Activated T-cell treated with anti-CD3 and anti-CD28 coated beads, Interleukin-2, amount 50 U/mL, for 72 hours (primary cell): ENCODE measurements at regions not wholly inside any gene's neighbourhood (a gene's known extent, or its start where the extent isn't known, plus 50 kb on each side); places are given as distances from the start of the nearest gene placed in this dataset.
"Not testable (repeated sequence)": the region's sequence is repeated elsewhere in the genome, so short reads cannot be mapped to it uniquely, and the experiment has no call there.

ENCODE experiments used
- ATAC-seq, 2 donors: fragments of 150-1000 bp; cut with Tn5 transposase; replicated peaks in 1 of 2; 2 replicates each; pipeline ENCODE4 v1.10.0; 2021; ENCODE audit warnings: moderate library complexity in 2 of 2, mild to moderate bottlenecking in 1 of 2
- DNase-seq, 2 donors: peaks; one replicate each; pipeline ENCODE4 v3.0.0; 2021 to 2022; ENCODE audit warnings: mixed read lengths in 1 of 2
- H3K27ac Mint-ChIP-seq: one replicate; pipeline ENCODE4 v1.8.0; 2022; ENCODE audit warnings: mild to moderate bottlenecking, moderate library complexity, mixed read lengths
- H3K27me3 Mint-ChIP-seq: one replicate; pipeline ENCODE4 v1.8.0; 2022; ENCODE audit warnings: low read depth, mixed read lengths
- H3K36me3 Mint-ChIP-seq, 2 donors: one replicate each; pipeline ENCODE4 v1.8.0; 2022; ENCODE audit warnings: mixed read lengths in 2 of 2, mild to moderate bottlenecking in 1 of 2; ENCODE audit not compliant: insufficient read depth in 2 of 2
- H3K4me1 Mint-ChIP-seq: one replicate; pipeline ENCODE4 v1.8.0; 2022; ENCODE audit warnings: low read depth, mixed read lengths
- H3K4me3 Mint-ChIP-seq, 2 donors: one replicate each; pipeline ENCODE4 v1.8.0; 2022; ENCODE audit warnings: mild to moderate bottlenecking in 2 of 2, mixed read lengths in 2 of 2, moderate library complexity in 2 of 2
- H3K9me3 Mint-ChIP-seq, 2 donors: one replicate each; pipeline ENCODE4 v1.8.0; 2022; ENCODE audit warnings: mixed read lengths in 2 of 2

DNA sequence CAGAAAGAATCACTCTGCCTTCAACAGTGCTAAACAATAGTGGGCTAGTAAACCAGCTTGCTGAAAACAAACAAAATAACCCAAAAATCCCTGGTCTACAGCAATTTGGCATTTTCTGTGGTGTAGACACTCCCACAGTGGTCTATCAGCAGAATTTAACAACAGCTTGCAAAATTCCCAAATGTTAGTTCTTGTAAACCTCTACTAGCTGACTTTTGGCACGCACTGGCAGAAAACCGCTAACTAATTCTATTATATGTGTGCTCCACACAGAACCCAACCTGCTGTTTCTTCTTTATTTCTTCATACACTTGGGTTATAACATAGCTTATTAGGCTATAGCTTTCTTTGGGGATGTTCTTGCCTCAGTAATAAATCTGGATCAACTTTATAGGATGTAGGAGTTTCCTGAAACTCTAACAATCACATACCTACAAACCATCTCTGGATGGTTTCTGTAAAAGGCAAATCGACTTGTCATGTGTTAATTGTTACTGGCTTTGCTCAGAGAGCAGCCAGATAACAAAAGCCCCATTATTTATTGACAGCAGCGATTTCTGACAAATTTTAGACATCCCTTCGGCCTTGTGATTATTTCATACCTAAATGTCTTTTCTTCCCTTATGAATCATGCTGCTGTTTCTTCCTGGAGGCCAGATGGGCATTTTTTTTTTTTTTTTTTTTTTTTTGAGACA lies 82.7 kb upstream of the NAA35 start:
- no peak overlapping the region for H3K27ac Mint-ChIP-seq

DNA sequence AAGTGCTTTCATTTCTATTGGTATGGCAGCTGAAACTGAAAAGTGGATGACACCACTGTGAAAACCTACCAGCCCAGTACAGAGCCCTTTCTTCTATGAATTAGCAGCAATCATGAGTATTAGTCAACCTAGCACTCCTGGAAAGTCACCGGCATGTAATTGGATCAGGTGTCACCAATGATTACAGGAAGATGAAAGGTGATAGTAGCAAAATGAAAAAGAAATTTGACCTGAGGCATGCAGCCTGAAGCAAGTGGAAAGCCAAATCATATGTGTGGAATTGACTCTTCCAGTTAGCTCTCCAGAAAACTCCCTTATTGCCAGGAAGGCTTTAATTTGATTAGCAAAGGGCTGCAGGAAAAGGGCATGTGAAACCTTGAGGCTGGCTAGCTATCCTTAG lies 81.2 kb upstream of the NAA35 start:
- no peak for DNase-seq
- peaks cover 2 to 8% of the 10 kb centered on the region in 2 donors for H3K36me3 Mint-ChIP-seq
- H3K4me3 Mint-ChIP-seq: no peak overlapping the region
- H3K9me3 Mint-ChIP-seq: peaks cover 2 to 7% of the 10 kb centered on the region in 2 donors
- H3K27ac Mint-ChIP-seq: no peak overlapping the region
- peak in 1 of 2 donors; percentile 49 for ATAC-seq
- no peaks in the 10 kb centered on the region for H3K27me3 Mint-ChIP-seq
- peaks cover 8% of the 10 kb centered on the region for H3K4me1 Mint-ChIP-seq

More for the DNA sequence above, 82.7 kb upstream of the NAA35 start:
- H3K4me1 Mint-ChIP-seq: peaks cover 8% of the 10 kb centered on the region
- DNase-seq: no peak
- H3K27me3 Mint-ChIP-seq: no peaks in the 10 kb centered on the region
- no peak overlapping the region for H3K4me3 Mint-ChIP-seq
- no peak for ATAC-seq
- peaks cover 2% of the 10 kb centered on the region in 2 donors for H3K36me3 Mint-ChIP-seq
- H3K9me3 Mint-ChIP-seq: peaks cover 0 to 3% of the 10 kb centered on the region in 2 donors

DNA sequence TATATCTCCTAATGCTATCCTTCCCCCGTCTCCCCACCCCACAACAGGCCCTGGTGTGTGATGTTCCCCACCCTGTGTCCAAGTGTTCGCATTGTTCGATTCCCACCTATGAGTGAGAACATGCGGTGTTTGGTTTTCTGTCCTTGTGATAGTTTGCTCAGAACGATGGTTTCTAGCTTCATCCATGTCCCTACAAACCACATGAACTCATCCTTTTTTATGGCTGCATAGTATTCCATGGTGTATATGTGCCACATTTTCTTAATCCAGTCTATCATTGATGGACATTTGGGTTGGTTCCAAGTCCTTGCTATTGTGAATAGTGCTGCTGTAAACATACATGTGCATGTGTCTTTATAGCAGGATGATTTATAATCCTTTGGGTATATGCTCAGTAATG lies 79.1 kb upstream of the NAA35 start:
- peaks cover 2 to 18% of the 10 kb centered on the region in 2 donors for H3K9me3 Mint-ChIP-seq
- H3K4me3 Mint-ChIP-seq, H3K27me3 Mint-ChIP-seq, DNase-seq, ATAC-seq, H3K4me1 Mint-ChIP-seq, H3K27ac Mint-ChIP-seq: not testable (repeated sequence)
- peaks cover 3 to 15% of the 10 kb centered on the region in 2 donors for H3K36me3 Mint-ChIP-seq

DNA sequence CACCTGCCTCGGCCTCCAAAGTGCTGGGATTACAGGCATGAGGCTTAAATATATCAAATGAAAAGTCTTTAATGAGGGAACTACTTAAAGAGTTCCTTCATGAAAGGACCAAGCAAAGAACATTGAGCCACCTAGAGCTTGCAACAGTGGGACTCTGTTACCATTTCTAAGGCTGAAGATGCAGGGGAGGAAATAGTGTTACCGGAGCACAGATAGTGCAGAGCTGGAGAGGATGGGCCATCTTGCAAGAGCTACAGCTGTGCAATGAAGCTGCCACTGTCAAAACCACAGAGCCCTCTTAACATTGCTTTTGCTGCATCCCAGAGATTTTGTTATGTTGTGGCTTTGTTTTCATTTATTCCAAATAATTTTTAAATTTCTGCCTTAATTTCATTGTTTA lies 77.1 kb upstream of the NAA35 start:
- Mint-ChIP-seq H3K27me3 (no peaks in the 10 kb centered on the region), H3K9me3 (peaks cover 2 to 18% of the 10 kb centered on the region in 2 donors), H3K36me3 (peaks cover 3 to 15% of the 10 kb centered on the region in 2 donors), H3K27ac (no peak overlapping the region), H3K4me1 (peaks cover 8% of the 10 kb centered on the region), H3K4me3 (no peak overlapping the region)
- ATAC-seq (no peak), DNase-seq (no peak)

DNA sequence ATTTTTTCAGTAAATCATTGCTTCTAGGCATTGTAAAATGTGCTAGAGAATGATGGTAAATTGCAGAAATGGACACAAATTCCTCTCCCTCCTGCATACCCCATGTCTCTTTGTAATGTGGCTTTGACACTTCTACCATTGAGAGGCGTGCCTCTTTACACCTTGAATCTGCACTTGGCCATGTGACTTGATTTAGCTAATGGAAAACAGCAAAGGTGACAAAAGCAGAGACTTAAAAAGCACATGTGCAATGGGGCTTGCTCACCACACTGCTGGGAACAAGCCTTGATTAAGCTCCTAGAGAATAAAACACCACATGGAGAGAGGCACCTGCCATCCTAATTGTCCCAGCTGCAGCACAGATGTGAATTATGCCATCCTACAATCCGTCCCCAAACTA lies 69.9 kb upstream of the NAA35 start:
- Mint-ChIP-seq H3K4me1 (no peaks in the 10 kb centered on the region), H3K36me3 (no peaks in the 10 kb centered on the region), H3K27ac (no peak overlapping the region), H3K4me3 (no peak overlapping the region), H3K9me3 (peaks cover 0 to 6% of the 10 kb centered on the region in 2 donors), H3K27me3 (no peaks in the 10 kb centered on the region)
- ATAC-seq: no peak
- no peak for DNase-seq

DNA sequence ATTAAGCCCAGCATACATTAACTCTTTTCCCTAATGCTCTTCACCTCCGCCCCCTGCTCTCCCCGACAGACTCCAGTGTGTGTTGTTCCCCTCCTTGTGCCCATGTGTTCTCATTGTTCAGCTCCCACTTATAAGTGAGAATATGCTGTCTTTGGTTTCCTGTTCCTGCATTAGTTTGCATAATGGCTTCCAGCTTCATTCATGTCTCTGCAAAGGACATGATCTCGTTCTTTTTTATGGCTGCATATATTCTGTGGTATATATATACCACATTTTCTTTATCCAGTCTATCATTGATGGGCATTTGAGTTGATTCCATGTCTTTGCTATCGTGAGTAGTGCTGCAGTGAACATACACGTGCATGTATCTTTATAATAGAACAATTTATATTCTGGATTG lies 69.3 kb upstream of the NAA35 start:
- not testable (repeated sequence) for ATAC-seq, H3K9me3 Mint-ChIP-seq

DNA sequence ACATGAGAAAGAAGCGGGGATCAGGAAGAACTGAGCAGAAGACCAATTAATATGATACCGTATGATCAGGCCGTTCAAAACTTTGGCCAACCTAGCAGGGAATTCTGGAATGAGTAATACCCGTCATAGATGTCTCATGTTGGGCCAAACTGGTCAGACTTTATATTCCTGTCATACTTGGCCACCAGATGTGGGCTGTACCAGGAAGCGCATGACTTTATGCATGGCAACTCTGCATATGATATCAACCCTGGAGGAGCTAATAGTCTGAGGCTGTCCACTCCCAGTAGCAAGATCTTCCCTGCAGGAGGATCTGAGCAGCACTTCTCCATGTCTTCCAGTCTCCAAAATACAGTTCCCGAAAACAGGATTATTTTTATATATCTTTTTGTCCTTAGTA lies 68.5 kb upstream of the NAA35 start:
- H3K36me3 Mint-ChIP-seq: no peaks in the 10 kb centered on the region
- H3K9me3 Mint-ChIP-seq: no peaks in the 10 kb centered on the region
- H3K4me1 Mint-ChIP-seq: no peaks in the 10 kb centered on the region
- H3K4me3 Mint-ChIP-seq: no peak overlapping the region
- ATAC-seq (no peak), DNase-seq (no peak)
- no peak overlapping the region for H3K27ac Mint-ChIP-seq
- H3K27me3 Mint-ChIP-seq: no peaks in the 10 kb centered on the region

More for the DNA sequence above, 69.3 kb upstream of the NAA35 start:
- not testable (repeated sequence) for H3K36me3 Mint-ChIP-seq, DNase-seq, H3K27me3 Mint-ChIP-seq, H3K4me3 Mint-ChIP-seq, H3K4me1 Mint-ChIP-seq, H3K27ac Mint-ChIP-seq

DNA sequence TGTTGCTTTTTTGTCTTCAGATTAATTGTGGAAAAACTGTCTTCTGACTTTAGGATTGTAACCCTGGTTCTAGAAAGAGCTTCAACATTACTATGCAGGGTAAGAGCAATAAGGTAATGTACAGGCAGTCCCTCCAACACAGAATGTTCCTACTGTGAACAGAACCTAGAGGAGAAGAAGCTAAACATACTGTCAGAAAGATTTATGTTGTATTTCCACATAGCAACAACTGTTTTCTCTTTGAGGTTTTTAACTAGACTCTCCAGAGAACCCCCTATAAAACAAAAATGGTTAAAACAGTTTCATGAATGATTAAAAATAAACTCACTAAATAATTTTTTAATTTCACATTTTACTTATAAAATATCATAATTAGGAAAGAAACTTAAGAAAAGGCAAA lies 64.3 kb upstream of the NAA35 start:
- H3K36me3 Mint-ChIP-seq: no peaks in the 10 kb centered on the region
- no peaks in the 10 kb centered on the region for H3K4me1 Mint-ChIP-seq
- no peaks in the 10 kb centered on the region for H3K9me3 Mint-ChIP-seq
- no peak overlapping the region for H3K27ac Mint-ChIP-seq
- ATAC-seq (no peak), DNase-seq (no peak)
- H3K27me3 Mint-ChIP-seq: no peaks in the 10 kb centered on the region
- no peak overlapping the region for H3K4me3 Mint-ChIP-seq

DNA sequence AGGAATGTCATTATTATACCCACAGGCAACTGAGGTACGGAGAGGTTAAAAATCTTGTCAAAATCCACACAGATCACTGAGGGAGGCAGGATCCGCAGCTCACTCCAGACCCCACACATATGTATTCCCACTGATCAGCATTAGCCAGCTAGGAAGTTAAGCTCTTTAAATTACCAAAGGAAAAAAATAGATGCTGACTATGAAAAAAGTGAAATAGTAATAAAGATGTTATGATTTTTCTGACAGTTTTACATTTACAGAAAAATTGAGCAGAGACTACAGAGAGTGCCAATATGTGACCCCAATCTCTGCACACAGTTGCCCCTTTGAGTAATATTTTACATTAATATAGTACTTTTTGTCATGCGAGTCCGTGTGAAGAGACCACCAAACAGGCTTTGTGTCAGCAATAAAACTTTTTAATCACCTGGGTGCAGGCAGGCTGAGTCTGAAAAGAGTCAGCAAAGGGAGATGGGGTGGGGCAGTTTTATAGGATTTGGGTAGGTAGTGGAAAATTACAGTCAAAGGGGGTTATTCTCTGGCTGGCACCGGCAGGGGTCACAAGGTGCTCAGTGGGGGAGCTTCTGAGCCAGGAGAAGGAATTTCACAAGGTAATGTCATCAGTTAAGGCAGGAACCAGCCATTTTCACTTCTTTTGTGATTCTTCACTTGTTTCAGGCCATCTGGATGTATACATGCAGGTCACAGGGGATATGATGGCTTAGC lies 61.9 kb upstream of the NAA35 start:
- not testable (repeated sequence) for H3K4me3 Mint-ChIP-seq, ATAC-seq, H3K9me3 Mint-ChIP-seq, H3K27me3 Mint-ChIP-seq, H3K4me1 Mint-ChIP-seq, H3K27ac Mint-ChIP-seq, DNase-seq, H3K36me3 Mint-ChIP-seq

DNA sequence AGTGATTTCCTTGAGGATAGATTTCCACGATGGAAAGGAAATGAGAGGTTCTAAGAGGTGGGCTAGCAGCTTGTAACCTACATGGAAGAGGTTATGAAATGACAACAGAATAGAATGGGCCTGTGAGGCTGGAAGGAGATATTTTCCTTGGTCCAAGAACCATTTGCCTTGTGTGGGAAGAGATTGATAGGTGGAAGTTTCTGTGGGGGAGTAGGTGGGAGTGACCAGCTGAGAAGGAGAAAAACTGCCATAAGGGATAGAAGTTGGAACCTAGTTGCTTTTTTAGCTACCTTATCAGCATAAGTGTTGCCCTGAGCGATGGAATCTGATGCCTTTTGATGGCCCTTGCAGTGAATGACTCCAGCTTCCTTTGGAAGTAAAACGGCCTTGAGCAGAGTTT lies 60.4 kb upstream of the NAA35 start:
- H3K36me3 Mint-ChIP-seq, H3K9me3 Mint-ChIP-seq, DNase-seq, ATAC-seq, H3K4me3 Mint-ChIP-seq, H3K27me3 Mint-ChIP-seq, H3K4me1 Mint-ChIP-seq, H3K27ac Mint-ChIP-seq: not testable (repeated sequence)

DNA sequence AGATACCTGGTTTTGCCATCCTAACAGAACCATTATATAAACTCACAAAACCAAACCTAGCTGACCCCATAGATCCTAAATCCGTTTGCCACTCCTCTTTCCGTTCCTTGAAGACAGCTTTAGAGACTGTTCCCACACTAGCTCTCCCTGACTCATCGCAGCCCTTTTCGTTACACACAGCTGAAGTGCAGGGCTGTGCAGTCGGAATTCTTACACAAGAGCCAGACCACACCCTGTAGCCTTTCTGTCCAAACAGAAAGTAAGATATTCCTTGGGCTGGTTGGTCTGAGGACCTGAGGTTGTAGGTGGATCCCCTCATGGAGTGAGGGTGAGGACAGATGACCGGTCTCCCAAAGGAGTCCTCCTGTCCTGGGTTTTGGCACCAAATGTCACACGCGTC lies 56.7 kb upstream of the NAA35 start:
- DNase-seq (no peak), ATAC-seq (no peak)
- Mint-ChIP-seq H3K27me3 (no peaks in the 10 kb centered on the region), H3K4me1 (no peaks in the 10 kb centered on the region), H3K36me3 (peaks cover 0 to 2% of the 10 kb centered on the region in 2 donors), H3K9me3 (no peaks in the 10 kb centered on the region), H3K27ac (peak overlapping the region; percentile 16), H3K4me3 (no peak overlapping the region)

DNA sequence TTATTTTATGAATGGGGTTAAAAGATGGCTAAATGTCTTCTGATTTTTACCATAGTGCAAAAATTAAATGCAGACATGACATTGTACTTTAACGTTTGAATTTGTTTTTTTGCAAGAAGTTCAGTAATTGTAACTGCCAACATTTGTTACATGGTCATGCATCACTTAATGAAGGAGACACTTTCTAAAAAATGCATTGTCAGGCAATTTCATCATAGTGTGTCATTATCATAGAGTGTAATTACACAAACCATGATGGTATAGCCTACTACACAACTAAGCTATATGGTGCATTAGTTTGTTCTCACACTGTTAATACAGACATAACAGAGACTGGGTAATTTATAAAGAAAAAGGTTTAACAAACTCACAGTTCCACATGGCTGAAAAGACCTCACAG lies 50.0 kb upstream of the NAA35 start:
- H3K4me3 Mint-ChIP-seq: no peak overlapping the region
- no peaks in the 10 kb centered on the region for H3K4me1 Mint-ChIP-seq
- ATAC-seq (no peak), DNase-seq (no peak)
- no peaks in the 10 kb centered on the region for H3K27me3 Mint-ChIP-seq
- H3K9me3 Mint-ChIP-seq: peaks cover 3% of the 10 kb centered on the region in 2 donors
- no peak overlapping the region for H3K27ac Mint-ChIP-seq
- peaks cover 0 to 5% of the 10 kb centered on the region in 2 donors for H3K36me3 Mint-ChIP-seq
